ENCODE measurements at regions not wholly inside any gene's neighbourhood (a gene's known extent, or its start where the extent isn't known, plus 50 kb on each side); places are given as distances from the start of the nearest gene placed in this dataset.

GRCh38 chr5:166270712-166271111, 2020.7 kb upstream of the WWC1 start:
- TF ChIP-seq CTCF (IDR thresholded peaks at IDR 0.05 in 4 of 5, conservative IDR thresholded peaks at IDR 0.05 in 1 of 5) (no peak), POLR2A (IDR thresholded peaks at IDR 0.05) (no peak)

Data from gastrocnemius medialis (tissue), 4 donors.